ENCODE measurements at regions not wholly inside any gene's neighbourhood (a gene's known extent, or its start where the extent isn't known, plus 50 kb on each side); places are given as distances from the start of the nearest gene placed in this dataset.
"Not testable (repeated sequence)": the region's sequence is repeated elsewhere in the genome, so short reads cannot be mapped to it uniquely, and the experiment has no call there.

DNA sequence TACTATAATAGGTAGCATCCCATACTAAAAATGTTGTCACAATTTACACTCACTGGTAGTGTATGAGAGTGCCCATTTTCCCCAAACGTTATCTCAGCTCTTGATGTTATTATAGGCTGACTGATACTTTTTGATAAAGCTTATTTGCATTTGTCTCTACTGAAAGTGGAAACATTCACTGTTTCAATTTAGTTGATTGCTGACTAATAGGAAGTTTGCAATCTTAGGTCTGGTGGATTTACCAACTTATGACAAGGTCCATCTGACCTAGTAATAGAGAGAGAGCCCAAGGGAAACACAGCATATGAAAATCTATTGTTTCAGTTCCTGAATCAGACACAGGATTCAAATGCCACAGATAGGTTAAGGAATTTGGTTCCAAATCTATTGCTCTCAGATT lies 97.2 kb upstream of the NBPF9 start:
- peaks cover 14 to 26% (median 19%) of the 10 kb centered on the region in 3 donors for H3K4me1 Mint-ChIP-seq
- H3K9me3 Mint-ChIP-seq; H3K4me3 Mint-ChIP-seq; H3K27me3 Mint-ChIP-seq; H3K36me3 ChIP-seq (ENCODE audit: insufficient read depth, low read length); H3K4me3 ChIP-seq (ENCODE audit: low read length); DNase-seq; H3K36me3 Mint-ChIP-seq; H3K27ac ChIP-seq (ENCODE audit: low read depth, low read length); POLR2A ChIA-PET; CTCF ChIA-PET; H3K27me3 ChIP-seq (ENCODE audit: insufficient read depth, low read length, poor library complexity, severe bottlenecking); H3K9me3 ChIP-seq (ENCODE audit: low read length); H3K4me1 ChIP-seq (ENCODE audit: insufficient read depth, low read length): not testable (repeated sequence)
- H3K27ac Mint-ChIP-seq: peak overlapping the region in 1 of 8 donors; percentile 15

DNA sequence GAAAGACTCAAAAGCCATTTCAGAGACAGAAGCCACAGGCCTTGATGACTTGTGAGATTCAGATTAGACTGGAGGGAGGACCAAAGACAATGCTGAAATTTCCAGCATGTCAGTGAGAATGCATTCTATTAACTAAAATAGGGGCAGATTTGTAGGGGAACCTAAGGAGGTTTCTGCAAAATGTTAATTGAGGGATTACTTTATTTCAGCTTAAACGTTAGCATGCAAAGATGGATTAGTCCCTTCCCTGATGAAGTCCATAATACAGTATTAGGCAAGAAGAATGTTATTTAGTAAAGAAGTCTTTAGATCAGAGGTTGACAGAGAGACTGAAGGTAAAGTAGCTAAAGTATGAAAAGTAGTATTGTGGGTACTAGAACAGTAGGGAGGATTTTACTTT lies 98.9 kb upstream of the NBPF9 start:
- H3K4me1 Mint-ChIP-seq: peaks cover 10 to 16% (median 14%) of the 10 kb centered on the region in 3 donors
- H3K27me3 Mint-ChIP-seq; DNase-seq; H3K36me3 ChIP-seq (ENCODE audit: insufficient read depth, low read length); H3K4me3 ChIP-seq (ENCODE audit: low read length); H3K9me3 ChIP-seq (ENCODE audit: low read length); POLR2A ChIA-PET; H3K4me1 ChIP-seq (ENCODE audit: insufficient read depth, low read length); H3K4me3 Mint-ChIP-seq; CTCF ChIA-PET; H3K27ac ChIP-seq (ENCODE audit: low read depth, low read length); H3K36me3 Mint-ChIP-seq; H3K9me3 Mint-ChIP-seq; H3K27me3 ChIP-seq (ENCODE audit: insufficient read depth, low read length, poor library complexity, severe bottlenecking); H3K27ac Mint-ChIP-seq: not testable (repeated sequence)

DNA sequence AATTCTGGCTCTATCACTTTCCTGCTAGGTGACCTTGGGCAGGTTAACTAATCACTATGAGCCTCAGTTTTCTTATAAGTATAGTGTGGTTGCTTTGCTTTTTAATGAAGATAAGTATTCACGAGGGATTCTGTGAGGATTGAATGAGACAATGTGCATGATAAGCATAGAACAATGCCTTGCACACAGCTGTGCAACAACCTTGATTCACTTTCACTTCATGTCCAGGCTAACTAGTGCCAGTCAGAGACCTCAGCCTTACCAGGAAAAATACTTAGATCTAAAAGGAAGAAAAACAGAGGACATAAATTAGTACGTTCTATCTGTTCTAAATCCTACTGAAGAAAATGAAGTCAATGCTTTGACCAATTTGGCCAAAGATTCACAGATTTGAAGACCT lies 101.0 kb upstream of the NBPF9 start:
- H3K27ac Mint-ChIP-seq; H3K9me3 ChIP-seq (ENCODE audit: low read length); H3K4me3 ChIP-seq (ENCODE audit: low read length); H3K4me1 ChIP-seq (ENCODE audit: insufficient read depth, low read length); DNase-seq; H3K36me3 ChIP-seq (ENCODE audit: insufficient read depth, low read length); H3K36me3 Mint-ChIP-seq; H3K27me3 ChIP-seq (ENCODE audit: insufficient read depth, low read length, poor library complexity, severe bottlenecking); H3K4me3 Mint-ChIP-seq; H3K27ac ChIP-seq (ENCODE audit: low read depth, low read length); CTCF ChIA-PET; POLR2A ChIA-PET; H3K9me3 Mint-ChIP-seq; H3K27me3 Mint-ChIP-seq: not testable (repeated sequence)
- H3K4me1 Mint-ChIP-seq: peaks cover 7 to 13% (median 12%) of the 10 kb centered on the region in 3 donors

DNA sequence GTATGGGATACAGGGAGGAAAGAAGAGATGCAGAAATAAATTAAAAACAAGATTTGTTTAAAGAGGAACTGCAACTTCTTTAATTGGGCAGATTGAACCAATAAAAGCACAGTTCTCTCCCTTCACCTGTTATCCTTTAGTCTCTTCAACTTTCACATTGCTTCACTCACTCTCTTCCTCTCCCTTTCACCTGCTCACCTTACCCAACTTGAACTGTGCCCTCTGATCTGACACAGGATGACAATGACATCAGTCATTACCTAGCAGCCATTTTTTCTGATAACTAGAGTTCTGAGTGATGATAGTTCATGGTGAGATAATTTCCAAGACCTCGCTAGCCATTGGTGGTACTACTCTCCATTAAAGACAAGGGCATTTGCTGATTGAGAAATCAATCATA lies 105.5 kb upstream of the NBPF9 start:
- DNase-seq; H3K36me3 ChIP-seq (ENCODE audit: insufficient read depth, low read length); H3K9me3 Mint-ChIP-seq; H3K36me3 Mint-ChIP-seq; POLR2A ChIA-PET; H3K4me1 ChIP-seq (ENCODE audit: insufficient read depth, low read length); H3K4me3 ChIP-seq (ENCODE audit: low read length); H3K27ac ChIP-seq (ENCODE audit: low read depth, low read length); H3K27me3 ChIP-seq (ENCODE audit: insufficient read depth, low read length, poor library complexity, severe bottlenecking); CTCF ChIA-PET; H3K9me3 ChIP-seq (ENCODE audit: low read length); H3K27ac Mint-ChIP-seq; H3K27me3 Mint-ChIP-seq; H3K4me3 Mint-ChIP-seq; H3K4me1 Mint-ChIP-seq: not testable (repeated sequence)

DNA sequence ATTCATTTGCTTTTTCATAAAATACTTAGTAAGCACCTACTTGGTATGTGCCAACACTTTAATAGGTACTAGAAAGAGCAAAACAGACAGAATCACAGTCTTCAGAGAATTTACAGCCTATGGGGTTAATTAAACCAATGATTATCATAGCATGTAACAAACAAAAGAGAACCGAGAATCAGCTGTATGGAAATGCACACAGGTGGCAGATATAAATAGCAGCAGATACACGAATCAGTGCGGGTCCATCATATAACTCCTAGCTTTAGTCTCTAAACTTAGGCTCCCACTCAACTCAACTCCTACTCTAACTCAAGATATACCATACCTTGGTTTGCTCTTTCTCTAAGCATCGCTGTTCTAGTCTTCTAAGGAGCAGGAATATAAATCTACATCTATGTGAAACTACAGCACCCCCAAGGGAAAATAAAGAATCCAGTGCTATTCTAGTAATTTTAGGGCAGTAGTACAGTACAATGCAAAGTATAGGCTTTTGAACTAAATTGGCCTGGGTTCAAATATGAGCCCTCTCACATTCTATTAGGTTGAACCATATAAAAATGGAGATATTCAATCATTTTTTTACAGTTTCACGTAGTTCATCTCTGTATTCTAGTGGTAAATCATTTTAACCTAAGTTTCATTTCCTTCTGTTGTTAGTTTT lies 108.5 kb upstream of the NBPF9 start:
- H3K36me3 ChIP-seq (ENCODE audit: insufficient read depth, low read length); POLR2A ChIA-PET; H3K27ac ChIP-seq (ENCODE audit: low read depth, low read length); DNase-seq; H3K9me3 ChIP-seq (ENCODE audit: low read length); H3K4me1 Mint-ChIP-seq; H3K4me3 ChIP-seq (ENCODE audit: low read length); H3K4me3 Mint-ChIP-seq; H3K27me3 ChIP-seq (ENCODE audit: insufficient read depth, low read length, poor library complexity, severe bottlenecking); H3K4me1 ChIP-seq (ENCODE audit: insufficient read depth, low read length); H3K27me3 Mint-ChIP-seq; H3K9me3 Mint-ChIP-seq; H3K36me3 Mint-ChIP-seq; H3K27ac Mint-ChIP-seq; CTCF ChIA-PET: not testable (repeated sequence)

DNA sequence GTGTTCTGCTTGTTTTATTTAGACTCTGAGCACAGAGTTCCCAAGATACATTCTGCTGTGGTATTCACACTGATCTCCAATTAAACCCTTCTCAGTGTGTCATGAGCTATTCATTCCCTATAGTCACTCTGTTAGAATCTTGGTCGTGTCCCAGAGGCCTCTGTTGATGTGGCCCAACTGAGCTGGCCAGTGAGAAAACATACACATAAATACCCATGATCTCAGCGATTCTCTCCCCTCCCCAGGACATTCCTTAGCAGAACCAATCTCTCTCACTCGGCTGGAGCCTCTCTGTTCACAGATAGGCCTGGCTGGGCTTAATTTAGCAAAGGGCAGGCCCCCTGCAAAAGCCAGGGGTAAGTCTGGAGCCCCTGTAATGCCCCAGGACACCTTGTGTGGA lies 109.6 kb upstream of the NBPF9 start:
- H3K9me3 Mint-ChIP-seq; H3K9me3 ChIP-seq (ENCODE audit: low read length); DNase-seq; H3K36me3 ChIP-seq (ENCODE audit: insufficient read depth, low read length); H3K4me3 Mint-ChIP-seq; H3K4me1 ChIP-seq (ENCODE audit: insufficient read depth, low read length); CTCF ChIA-PET; H3K27me3 ChIP-seq (ENCODE audit: insufficient read depth, low read length, poor library complexity, severe bottlenecking); H3K27ac ChIP-seq (ENCODE audit: low read depth, low read length); H3K4me1 Mint-ChIP-seq; H3K4me3 ChIP-seq (ENCODE audit: low read length); H3K27me3 Mint-ChIP-seq; POLR2A ChIA-PET; H3K27ac Mint-ChIP-seq; H3K36me3 Mint-ChIP-seq: not testable (repeated sequence)

DNA sequence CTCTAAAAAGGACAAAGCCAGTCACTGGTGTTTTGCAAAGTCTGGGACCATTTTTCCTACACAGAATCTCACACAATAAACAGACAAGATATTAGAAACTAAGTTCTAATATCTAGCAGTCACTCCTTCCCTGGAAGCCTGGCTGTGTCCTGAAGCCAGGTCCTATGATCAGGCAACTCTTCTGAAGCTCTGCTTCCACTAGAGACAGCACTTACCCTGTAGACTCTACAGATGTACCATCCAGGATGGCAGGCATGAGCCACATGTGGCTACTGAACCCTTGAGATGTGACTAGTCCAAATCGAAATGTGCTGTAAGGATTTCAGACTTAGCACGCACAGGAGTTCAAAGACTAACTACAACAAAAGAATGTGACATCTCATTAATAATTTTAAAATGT lies 110.3 kb upstream of the NBPF9 start:
- DNase-seq; H3K4me3 ChIP-seq (ENCODE audit: low read length); H3K27ac Mint-ChIP-seq; H3K4me3 Mint-ChIP-seq; H3K27ac ChIP-seq (ENCODE audit: low read depth, low read length); H3K4me1 ChIP-seq (ENCODE audit: insufficient read depth, low read length); H3K36me3 Mint-ChIP-seq; H3K36me3 ChIP-seq (ENCODE audit: insufficient read depth, low read length); POLR2A ChIA-PET; H3K4me1 Mint-ChIP-seq; CTCF ChIA-PET; H3K27me3 ChIP-seq (ENCODE audit: insufficient read depth, low read length, poor library complexity, severe bottlenecking); H3K9me3 ChIP-seq (ENCODE audit: low read length); H3K9me3 Mint-ChIP-seq; H3K27me3 Mint-ChIP-seq: not testable (repeated sequence)

DNA sequence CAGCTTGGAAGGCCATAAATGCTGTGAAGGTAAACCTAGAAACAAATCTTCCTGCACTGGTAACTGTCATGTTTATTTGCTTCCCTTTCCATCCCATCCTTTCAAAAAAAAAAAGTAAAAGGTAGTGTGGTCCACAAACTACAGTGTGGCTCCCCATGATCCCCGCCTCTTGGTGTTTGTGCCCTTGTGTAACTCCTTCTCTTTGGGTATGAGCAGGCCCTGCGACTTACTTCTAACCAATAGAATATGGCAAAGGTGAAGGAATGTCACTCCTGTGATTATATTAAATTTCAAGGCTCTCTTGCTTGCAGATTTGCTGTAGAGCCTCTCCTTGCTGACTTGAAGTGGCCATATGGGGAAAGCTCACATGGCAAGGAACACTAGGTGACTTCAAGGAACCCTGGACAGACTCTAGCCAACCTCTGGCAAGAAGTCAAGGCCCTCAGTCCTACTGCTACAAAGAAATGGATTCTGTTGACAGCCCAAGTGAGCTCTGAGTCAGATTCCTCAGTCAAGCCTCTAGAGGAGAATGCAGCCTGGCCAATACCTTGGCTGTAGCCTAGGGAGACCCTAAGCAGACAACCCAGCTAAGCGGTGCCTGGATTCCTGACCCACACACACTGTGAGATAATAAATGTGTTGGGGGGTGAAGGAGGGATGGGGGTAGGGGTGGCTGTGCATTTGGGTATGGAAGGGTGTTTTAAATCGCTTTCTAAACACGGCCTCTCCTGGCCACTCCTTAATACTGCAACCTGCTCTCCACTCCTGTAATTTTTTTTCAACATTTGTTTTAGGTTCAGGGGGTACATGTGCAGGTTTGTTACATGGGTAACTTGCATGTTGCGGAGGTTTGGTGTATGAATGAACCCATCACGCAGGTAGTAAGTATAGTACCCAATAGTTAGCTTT lies 115.0 kb upstream of the NBPF9 start:
- CTCF ChIA-PET; H3K36me3 Mint-ChIP-seq; POLR2A ChIA-PET; H3K4me3 ChIP-seq (ENCODE audit: low read length); H3K36me3 ChIP-seq (ENCODE audit: insufficient read depth, low read length); H3K27ac Mint-ChIP-seq; H3K4me3 Mint-ChIP-seq; H3K4me1 ChIP-seq (ENCODE audit: insufficient read depth, low read length); H3K27ac ChIP-seq (ENCODE audit: low read depth, low read length); H3K27me3 ChIP-seq (ENCODE audit: insufficient read depth, low read length, poor library complexity, severe bottlenecking); H3K27me3 Mint-ChIP-seq; DNase-seq; H3K9me3 Mint-ChIP-seq; H3K4me1 Mint-ChIP-seq; H3K9me3 ChIP-seq (ENCODE audit: low read length): not testable (repeated sequence)

All from CD8-positive, alpha-beta memory T cell (primary cell).